Ascending aorta (tissue), 2 donors: ENCODE measurements at regions not wholly inside any gene's neighbourhood (a gene's known extent, or its start where the extent isn't known, plus 50 kb on each side); places are given as distances from the start of the nearest gene placed in this dataset.
A peak's percentile ranks its signal among the peaks of the same experiment; 100 is the strongest.
"Not testable (repeated sequence)": the region's sequence is repeated elsewhere in the genome, so short reads cannot be mapped to it uniquely, and the experiment has no call there.

Experiments used
- DNase-seq, 2 donors: peaks; one replicate each; pipeline ENCODE4 v3.0.0-alpha.2; 2019; ENCODE audit warnings: low spot score in 2 of 2
- H3K27ac ChIP-seq, 2 donors: fragments of 200-600 bp; sonication (generic); one replicate each; pipeline ENCODE4 v1.5.1; 2016 to 2017; ENCODE audit warnings: mild to moderate bottlenecking in 1 of 2
- H3K27me3 ChIP-seq: fragments of 200-600 bp; sonication (generic); one replicate; pipeline ENCODE4 v1.5.1; 2017
- H3K36me3 ChIP-seq, 2 donors: fragments of 200-600 bp; sonication (generic); one replicate each; pipeline ENCODE4 v1.5.1; 2016
- H3K4me1 ChIP-seq, 2 donors: fragments of 200-600 bp; sonication (generic); one replicate each; pipeline ENCODE4 v1.5.1; 2016 to 2017; ENCODE audit warnings: mild to moderate bottlenecking in 1 of 2
- H3K4me3 ChIP-seq, 2 donors: fragments of 200-600 bp; sonication (generic); one replicate each; pipeline ENCODE4 v1.5.1; 2016 to 2017; ENCODE audit warnings: mild to moderate bottlenecking in 1 of 2
- H3K9me3 ChIP-seq, 2 donors: fragments of 200-600 bp; sonication (generic); one replicate each; pipeline ENCODE4 v1.5.1; 2016
- intact Hi-C: fragments of 100-400 bp; cut with DNase I; formaldehyde crosslinking; loops from one replicate; pipeline ENCODE4 v1.15.1; 2023
- TF ChIP-seq, protein P1 (sequence below), 3 experiments: fragments of 200-600 bp in 2 of 3; fragments of 450-650 bp in 1 of 3; sonication (generic) in 2 of 3; IDR thresholded peaks; one replicate each; pipeline ENCODE4 v1.5.1; 2016 to 2019; ENCODE audit warnings: antibody characterized with exemption in 3 of 3, mild to moderate bottlenecking in 1 of 3, moderate library complexity in 1 of 3

DNA sequence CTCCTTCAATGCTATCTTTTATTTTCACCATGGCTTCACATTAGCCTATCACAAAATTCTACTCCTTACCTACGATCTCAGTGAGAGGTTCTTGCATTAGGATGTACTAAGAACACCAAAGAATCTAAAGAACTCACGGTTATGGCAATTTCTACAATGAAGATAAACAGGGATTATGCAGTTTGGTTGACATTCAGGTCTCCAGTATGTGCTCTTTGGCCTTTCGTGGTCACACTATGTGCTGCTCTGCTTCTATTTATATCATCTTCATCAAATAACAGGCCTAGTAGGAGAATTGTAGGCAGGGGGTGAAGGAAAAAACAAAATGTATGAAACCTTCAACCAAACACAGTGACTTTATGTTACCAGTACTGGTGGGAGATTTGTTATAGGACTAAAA lies 194.0 kb upstream of the SAMSN1 start:
- no peak overlapping the region for H3K4me3 ChIP-seq
- no peak for DNase-seq
- intact Hi-C loops, result no loop called here
- no peaks in the 10 kb centered on the region for H3K36me3 ChIP-seq
- no peaks in the 10 kb centered on the region for H3K27me3 ChIP-seq
- H3K9me3 ChIP-seq, result no peaks in the 10 kb centered on the region
- H3K27ac ChIP-seq, result no peak overlapping the region
- H3K4me1 ChIP-seq, result no peaks in the 10 kb centered on the region
- TF ChIP-seq, protein P1, sequence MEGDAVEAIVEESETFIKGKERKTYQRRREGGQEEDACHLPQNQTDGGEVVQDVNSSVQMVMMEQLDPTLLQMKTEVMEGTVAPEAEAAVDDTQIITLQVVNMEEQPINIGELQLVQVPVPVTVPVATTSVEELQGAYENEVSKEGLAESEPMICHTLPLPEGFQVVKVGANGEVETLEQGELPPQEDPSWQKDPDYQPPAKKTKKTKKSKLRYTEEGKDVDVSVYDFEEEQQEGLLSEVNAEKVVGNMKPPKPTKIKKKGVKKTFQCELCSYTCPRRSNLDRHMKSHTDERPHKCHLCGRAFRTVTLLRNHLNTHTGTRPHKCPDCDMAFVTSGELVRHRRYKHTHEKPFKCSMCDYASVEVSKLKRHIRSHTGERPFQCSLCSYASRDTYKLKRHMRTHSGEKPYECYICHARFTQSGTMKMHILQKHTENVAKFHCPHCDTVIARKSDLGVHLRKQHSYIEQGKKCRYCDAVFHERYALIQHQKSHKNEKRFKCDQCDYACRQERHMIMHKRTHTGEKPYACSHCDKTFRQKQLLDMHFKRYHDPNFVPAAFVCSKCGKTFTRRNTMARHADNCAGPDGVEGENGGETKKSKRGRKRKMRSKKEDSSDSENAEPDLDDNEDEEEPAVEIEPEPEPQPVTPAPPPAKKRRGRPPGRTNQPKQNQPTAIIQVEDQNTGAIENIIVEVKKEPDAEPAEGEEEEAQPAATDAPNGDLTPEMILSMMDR (IDR thresholded peaks at IDR 0.05), result no peak

DNA sequence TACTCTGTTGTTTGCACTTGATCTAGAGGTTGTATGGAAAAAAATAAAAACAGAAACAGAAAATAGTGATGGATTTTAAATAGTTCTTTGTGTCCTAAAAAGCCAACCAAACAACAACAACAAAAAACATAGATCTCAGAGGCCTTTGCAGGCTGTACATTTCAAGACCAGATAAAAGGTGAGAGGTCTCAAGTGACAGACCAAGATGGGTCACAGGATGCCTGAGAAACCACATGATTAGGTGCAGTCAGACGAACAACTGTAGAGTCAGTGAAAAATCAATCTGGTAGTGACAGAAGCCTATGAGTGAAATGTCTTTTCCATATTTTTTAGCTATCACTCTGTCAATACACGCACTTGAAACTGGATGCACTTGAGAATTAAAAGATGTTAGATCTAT lies 193.5 kb upstream of the SAMSN1 start:
- TF ChIP-seq, protein P1 (IDR thresholded peaks at IDR 0.05), result no peak
- H3K9me3 ChIP-seq, result no peaks in the 10 kb centered on the region
- H3K27ac ChIP-seq, result no peak overlapping the region
- DNase-seq, result no peak
- no peaks in the 10 kb centered on the region for H3K27me3 ChIP-seq
- no peaks in the 10 kb centered on the region for H3K36me3 ChIP-seq
- intact Hi-C loops, result no loop called here
- no peak overlapping the region for H3K4me3 ChIP-seq
- H3K4me1 ChIP-seq, result no peaks in the 10 kb centered on the region

DNA sequence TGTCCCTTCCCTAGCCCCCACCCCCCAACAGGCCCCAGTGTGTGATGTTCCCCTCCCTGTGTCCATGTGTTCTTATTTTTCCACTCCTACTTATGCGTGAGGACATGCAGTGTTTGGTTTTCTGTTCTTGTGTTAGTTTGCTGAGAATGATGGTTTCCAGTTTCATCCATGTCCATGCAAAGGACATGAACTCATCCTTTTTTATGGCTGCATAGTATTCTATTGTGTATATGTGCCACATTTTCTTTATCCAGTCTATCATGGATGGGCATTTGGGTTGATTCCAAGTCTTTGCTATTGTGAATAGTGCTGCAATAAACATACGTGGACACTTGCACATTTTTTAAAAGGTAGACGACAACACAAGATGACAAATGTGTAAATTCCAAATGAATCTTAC lies 192.5 kb upstream of the SAMSN1 start:
- H3K27me3 ChIP-seq, H3K27ac ChIP-seq, DNase-seq, intact Hi-C loops, H3K9me3 ChIP-seq, H3K4me3 ChIP-seq, H3K4me1 ChIP-seq, H3K36me3 ChIP-seq: not testable (repeated sequence)

DNA sequence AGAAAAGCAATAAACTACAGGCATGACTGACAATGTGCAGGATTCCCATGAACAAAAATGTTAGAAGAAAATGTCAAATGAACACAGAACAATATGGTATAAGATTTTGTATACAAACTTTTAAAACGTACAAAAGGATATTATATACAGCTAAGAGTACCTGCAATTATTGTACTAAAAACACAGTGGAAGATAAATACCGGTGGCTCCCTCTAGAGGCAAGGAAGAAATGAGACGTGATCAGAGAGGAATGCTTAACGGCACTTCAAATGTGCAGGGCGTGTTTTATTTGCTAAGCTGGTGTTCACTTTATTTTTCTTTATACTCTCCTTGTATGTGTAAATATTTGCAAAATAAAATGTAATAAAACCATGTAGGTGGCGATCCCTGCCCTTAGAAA lies 191.8 kb upstream of the SAMSN1 start:
- no peaks in the 10 kb centered on the region for H3K36me3 ChIP-seq
- intact Hi-C loops, result no loop called here
- DNase-seq, result no peak
- H3K27ac ChIP-seq, result no peak overlapping the region
- H3K9me3 ChIP-seq, result no peaks in the 10 kb centered on the region
- no peak overlapping the region for H3K4me3 ChIP-seq
- no peaks in the 10 kb centered on the region for H3K4me1 ChIP-seq
- H3K27me3 ChIP-seq, result no peaks in the 10 kb centered on the region
- TF ChIP-seq, protein P1 (IDR thresholded peaks at IDR 0.05), result peak in 1 of 3 experiments; percentile 19

DNA sequence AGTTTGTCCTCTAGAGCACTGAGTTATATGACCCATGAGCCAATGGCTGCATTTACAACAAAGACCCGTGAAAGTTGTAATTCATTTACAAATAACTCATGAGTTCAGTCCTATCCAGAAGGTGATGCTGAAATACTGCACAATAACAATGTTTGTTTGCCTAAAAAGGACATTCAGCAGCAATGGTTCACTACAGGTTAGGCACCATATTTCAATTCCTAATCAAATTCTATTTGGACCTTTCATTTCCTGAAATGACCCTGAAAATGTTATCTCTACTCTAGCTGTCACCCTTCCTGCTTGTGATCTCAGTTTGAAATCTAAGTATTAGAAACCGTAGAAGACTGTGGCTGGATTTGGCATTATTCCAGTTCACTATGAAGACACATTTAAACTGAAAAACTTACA lies 191.2 kb upstream of the SAMSN1 start:
- intact Hi-C loops, result no loop called here
- H3K4me3 ChIP-seq, result no peak overlapping the region
- TF ChIP-seq, protein P1 (IDR thresholded peaks at IDR 0.05), result no peak
- H3K27ac ChIP-seq, result no peak overlapping the region
- DNase-seq, result no peak
- H3K9me3 ChIP-seq, result no peaks in the 10 kb centered on the region
- H3K27me3 ChIP-seq, result no peaks in the 10 kb centered on the region
- H3K36me3 ChIP-seq, result no peaks in the 10 kb centered on the region
- no peaks in the 10 kb centered on the region for H3K4me1 ChIP-seq

DNA sequence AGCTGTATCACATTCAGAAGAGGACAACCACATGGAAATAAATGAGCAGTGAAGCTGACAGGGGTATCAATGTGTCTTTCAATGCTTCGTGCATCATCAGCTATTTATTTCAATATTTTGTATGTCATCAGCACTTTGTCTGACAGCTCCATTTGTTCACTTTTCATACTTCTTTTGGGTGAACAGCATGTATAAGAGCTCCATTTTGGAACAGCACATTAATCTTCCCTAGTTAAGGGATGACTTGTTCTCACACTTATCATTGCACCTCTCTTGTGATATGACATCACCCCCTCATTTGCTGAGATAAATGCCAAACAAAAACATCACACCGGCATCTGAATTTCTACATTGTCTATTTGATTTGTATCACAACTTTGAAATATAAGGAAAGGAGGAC lies 190.6 kb upstream of the SAMSN1 start:
- DNase-seq, result no peak
- Histone ChIP-seq H3K27me3 (no peaks in the 10 kb centered on the region), H3K4me3 (no peak overlapping the region), H3K36me3 (no peaks in the 10 kb centered on the region), H3K4me1 (no peaks in the 10 kb centered on the region), H3K27ac (no peak overlapping the region), H3K9me3 (no peaks in the 10 kb centered on the region)
- TF ChIP-seq, protein P1 (IDR thresholded peaks at IDR 0.05), result no peak
- intact Hi-C loops, result no loop called here
